NCI-H1694 (cell line): ENCODE measurements at regions not wholly inside any gene's neighbourhood (a gene's known extent, or its start where the extent isn't known, plus 50 kb on each side); places are given as distances from the start of the nearest gene placed in this dataset.

Experiments
- DNase-seq: peaks from one replicate; lab custom pipeline; 2025; lab: John Stamatoyannopoulos, UW

DNA sequence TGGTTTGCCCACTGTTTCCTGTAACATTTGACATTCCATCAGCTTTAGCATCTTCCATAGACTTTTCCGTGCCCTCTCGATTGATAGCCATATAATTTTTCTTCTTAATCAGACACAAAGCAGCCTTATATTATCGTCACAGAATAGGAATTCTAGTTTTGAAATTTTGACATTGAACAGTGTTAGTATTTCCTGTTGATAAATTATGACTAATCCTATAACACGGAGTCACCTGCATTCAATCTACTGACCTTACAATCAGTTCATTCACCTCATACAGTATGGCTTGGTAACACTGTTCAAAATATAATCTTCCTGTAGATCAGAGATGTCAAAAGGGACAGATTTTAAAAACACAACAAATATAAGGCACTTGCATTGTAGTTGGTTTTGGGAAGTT is 423.7 kb downstream of the C3orf38 start:
- no peak for DNase-seq

DNA sequence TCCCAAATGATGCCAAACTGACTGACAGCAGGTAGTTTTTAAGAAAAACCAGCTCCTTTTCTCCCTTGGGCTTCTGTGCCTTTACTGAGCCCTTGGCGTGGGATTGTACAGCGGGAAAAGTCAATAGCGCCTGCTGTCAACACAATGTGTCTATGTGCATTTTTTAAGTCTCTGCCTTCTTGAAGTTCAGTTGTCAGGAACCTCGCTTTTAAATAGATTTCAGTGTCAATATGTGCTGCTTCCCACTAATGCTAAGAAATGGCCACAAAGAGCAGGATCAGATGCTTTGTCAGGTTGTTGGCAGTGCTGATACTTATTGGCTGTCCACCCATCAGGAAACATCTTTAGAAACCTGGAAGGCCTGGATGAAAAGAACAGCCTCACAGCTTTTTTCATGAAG is 424.4 kb downstream of the C3orf38 start:
- no peak for DNase-seq

DNA sequence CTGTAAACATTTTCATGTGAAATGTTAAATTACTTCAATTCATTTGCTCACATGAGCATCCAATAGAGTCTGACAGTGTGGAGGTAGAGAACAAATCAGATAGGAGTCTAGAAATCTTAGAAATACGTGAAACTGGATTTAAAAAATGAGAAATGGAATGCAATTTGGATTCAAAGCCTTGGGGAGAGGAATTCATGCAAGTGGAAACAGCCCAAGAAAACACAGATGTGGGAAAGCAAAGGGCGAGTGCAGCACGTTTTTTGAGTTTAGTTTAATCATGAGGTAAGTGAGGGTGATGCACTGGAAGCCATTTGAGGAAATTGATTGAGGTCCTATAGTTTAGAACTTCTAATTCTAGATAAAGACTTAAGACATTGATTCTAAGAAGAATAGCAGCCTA is 434.7 kb downstream of the C3orf38 start:
- DNase-seq = no peak

DNA sequence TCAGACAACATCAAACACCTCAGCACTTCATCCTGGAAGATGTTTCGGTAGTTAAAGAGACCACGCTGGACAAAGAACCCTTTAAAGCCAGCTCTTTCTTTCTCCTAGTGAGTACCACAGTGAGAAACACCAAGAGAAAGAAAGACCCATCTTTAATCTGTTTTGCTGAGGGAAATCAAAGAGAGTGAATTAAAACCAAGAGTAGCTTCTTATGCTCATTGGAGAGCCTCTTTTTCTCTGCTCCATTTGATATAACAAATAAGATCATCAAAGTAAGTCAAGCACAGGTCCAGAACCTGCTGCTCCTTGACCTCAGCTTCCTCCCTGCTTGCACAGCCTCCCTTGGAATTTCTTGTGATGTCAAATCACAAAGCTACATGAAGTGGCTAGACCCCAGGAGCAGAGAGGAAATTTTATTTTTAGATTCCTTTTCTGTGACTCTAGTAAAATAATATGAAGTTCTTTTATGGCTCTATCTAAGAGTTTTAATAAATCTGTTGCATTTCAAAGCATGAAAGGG is 436.4 kb downstream of the C3orf38 start:
- DNase-seq = no peak

DNA sequence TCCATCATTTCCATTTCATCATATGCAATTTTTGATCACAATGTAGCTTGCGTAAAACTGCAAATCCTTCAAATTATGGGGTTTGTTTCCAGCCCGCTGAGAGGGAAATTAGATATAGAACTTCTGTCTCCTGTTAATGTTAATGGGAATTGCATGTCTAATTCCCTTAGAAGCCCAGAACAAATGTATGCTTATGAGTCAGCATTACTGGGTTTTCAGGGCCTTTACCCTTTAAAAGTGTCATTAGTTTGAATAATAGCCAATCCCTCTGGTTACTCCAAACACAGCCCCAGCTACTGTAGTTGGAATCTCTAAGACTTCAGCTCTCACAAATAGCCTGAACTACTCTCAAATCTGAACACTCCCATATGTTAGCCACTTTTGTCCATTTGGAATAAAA is 439.4 kb downstream of the C3orf38 start:
- DNase-seq = no peak

DNA sequence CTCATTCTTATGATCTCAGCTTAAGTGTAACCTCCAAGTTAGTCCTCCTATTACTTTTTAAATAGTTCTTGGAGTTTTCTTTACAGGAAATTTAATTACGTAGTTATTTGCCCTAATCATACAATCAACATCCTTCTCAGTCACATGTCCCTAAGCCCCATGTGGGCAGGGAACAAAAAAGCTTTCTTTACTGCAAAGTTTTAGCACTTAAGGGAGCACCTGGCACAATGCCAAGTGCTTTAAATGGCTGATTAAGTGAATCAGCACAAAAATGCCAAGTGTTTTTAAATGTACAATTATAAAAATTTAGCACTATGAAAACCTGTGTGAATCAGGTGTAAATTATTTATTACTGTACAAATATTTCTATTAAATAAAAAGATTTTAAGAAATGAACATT is 445.3 kb downstream of the C3orf38 start:
- no peak for DNase-seq

DNA sequence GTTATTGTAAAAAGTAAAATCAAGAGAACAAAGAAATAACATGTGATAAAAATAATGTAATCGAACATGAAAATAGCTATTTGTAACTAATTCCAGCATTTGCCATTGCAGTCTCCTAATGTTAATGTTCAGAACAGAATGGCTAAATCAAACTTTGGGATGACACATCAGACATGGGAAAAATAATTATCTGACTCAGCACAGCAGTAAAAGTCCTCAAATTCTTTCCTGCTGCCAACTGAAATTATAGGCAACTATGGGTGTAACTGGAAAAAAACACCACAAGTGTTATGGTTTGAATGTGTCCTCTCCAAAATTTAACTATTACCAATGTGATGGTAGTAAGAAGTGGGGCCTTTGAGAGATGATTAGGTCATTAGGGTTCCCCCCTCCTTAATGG is 446.7 kb downstream of the C3orf38 start:
- DNase-seq = no peak

DNA sequence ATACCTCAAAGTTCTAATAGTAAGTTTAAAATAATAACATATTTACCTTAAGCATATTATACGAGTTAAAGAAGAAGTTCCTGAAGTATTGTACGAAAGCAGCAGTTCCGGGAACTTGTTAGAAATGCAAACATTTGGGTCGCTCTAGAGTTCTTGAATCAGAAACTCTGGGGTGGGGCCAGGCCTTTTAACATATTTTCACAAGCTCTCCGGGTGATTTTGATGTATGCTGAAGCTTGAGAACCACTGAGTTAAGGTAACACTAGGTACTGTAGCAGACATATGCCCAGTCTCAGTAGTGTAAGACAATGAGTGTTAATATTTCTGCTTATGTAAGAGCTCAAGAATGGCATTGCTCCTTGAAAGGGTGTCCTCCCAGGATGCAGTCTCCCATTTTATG is 461.1 kb downstream of the C3orf38 start:
- DNase-seq = no peak

DNA sequence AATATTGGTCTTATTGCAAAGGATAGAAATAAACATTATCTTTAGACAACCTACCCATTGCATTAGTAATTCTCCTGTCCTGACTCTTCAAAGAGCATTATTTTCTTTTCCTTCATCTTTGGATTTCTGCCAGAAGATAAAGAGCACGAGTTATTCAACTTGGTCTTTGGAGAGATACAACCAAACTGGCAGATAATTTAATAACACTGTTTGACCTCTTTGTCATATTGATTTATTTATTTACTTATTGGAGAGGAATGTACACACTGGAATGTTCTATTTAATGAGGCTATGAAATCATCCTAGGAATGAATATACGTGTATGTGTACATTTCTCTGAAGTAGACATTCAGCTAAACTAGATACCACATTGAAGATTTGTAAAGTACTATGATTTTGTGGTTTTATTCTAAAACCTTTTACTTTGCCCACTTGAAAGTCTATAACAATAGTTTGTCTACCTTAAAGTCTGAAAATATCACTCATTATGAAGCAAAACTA is 462.1 kb downstream of the C3orf38 start:
- DNase-seq = no peak

DNA sequence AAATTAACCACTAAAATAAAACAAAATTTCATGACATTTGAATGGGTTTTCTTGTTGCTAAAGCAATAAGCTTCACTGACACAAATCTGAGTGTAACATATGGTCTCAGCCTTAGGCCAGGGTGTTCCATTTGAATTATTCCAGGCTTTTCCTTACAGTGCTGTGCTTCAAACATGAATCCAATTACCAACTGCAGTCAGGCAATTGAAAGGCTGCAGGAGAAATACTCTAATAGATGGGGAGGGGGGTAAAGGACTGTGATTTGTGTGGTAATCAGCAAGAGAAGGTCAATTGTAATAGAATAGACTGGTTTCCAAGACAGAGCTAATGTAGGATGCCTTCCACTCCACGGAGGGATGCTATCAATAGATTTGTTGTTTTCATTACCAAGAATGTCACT is 466.7 kb downstream of the C3orf38 start:
- peak; percentile 0 for DNase-seq

DNA sequence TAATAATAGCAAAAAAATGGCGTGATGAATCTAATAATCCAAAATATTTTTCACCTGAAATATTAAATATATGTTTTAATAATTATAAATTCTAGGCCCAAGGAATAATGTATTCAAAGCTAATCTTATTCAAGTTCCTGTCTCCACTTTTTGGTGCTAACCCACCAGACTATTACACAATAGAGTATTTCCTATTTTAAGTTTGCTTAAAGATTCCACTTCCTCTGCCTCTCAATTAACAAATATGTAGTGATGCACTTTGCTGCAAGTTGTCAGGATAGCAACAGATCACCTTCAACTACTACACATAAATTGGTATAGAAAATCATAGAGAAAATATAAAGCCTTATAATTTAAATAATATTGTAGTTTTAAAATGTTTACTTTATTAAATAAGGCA is 467.5 kb downstream of the C3orf38 start:
- DNase-seq = no peak

DNA sequence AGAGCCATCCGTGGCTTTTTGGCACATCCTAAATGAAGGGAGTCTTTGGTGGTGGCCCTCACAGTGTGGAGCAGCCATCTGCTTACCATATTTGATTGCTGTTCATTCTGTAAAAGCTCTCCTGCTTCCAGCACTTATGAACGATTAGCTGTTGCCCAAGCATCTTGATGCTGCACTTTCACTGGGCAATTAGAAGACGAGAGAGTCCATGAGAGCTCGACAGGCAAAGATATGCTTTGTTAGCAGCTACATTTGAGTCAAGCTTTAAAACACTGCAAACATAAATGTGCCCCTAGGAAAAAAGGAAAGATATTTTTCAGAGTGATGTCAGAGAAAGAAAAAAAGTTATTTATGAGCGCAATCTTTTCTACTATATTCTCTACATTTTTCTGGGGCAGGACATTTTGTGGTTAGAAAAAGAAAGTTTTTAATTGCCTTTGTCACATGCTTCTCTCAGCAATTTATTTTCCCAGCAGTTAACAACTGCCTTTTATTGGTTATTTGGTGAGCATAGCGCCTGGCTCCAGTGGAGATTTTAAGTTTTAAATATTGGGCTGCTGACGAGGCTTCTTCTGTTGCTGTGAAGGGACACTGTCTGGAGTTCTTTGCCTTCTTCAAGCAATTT is 468.4 kb downstream of the C3orf38 start:
- DNase-seq = no peak

DNA sequence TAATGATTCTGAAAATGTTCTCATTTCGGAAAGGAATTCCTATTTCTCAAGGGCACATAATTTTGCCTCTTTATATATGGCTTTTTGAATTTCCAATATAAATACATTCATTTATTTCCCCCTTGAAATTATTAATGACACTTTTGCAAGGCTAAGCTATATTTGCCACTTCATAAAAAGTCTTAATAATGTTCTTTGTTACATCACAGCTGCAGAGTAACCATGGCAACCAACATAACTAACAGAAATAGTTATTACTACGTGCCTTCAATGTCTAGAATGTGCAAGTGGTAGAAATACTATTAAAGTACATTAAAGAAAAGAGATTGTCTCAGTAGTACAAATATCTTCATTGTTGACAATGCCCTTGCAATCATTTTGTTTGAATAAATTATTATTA is 471.8 kb downstream of the C3orf38 start:
- DNase-seq = no peak

DNA sequence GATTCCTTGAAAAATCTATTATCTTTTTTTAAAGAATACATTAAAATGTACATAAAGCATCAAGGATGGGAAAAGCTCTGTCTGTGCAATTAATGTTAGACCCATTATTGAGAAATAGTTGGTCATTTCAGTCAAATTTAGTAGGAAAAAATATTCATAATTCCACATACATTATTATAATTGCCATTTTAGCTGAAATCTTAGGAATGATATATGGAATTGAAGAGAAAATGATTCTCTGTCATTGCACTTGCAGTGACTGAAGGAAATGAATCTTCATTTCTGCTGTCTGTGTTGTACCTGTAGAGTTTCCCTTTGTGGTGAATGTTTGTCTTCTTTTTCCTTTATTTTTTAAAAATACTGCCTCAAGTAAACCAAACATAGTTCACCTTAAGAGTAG is 473.9 kb downstream of the C3orf38 start:
- DNase-seq = no peak

DNA sequence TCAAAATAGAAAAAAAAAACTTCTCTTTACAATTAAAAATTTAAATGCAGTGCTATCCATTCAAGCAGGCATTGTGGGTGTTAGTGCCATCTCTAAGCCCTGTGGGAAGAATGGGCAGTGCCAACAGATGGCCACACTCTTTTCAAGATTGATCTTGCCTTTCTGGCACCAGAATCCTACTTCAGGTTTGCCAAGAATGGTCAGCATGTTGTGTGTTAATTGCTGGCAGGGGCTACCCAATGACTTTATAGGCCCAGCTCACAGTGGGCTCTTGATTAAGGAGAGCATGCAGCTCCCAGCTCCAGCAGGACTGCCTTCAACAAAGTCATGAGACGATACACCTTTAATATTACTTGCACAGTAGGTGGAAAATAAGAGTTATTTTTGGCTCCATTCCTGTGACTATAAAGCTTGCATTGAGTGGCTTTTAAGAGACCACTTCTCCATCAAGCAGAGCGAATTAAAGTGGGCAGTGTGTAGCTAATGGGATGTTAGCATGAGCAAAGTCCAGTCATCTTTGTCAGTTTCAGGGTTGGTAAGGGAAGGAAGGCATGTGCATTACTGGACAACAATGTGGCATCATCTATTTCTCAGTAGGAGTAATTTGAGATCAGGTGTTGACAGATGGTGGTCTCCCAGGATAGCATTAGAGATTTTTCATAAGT is 476.8 kb downstream of the C3orf38 start:
- DNase-seq = no peak

DNA sequence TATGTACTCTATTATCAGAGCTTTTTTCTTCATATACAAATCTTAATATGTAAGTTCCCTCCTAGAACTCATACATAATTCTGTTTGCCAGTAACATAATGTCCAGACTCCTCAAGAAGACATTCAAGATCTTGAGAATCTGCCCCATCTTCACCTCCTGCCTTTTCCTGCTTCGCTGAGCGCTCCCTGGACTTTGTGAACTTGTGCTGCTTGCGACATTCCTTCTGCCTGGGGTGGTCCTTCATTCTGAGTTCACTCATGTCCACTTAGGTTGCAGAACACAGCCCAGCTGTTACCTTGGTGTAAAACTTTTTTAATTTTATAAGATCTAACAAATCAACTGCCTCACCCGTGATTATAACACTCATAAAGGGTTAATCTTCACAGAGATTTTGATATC is 478.5 kb upstream of the EPHA3 start:
- DNase-seq = no peak

DNA sequence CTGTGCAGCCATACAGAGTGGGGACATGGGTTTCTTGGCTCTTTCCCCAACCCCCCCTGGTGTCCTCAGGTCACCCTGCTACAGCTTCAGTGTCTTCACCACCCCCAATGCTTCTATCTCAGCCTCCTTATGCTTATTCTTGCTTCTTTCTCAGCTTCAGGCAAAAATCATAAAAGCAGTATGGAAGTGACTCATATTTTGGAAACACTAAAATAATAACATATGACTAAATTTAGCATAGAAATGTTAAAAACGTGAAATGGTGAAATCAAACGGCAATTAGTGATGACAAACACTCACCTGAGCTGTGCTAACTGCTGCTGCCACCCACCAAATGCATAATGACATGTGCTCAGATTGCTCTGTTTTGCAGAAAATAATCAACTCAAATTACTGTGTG is 475.2 kb upstream of the EPHA3 start:
- DNase-seq = no peak

DNA sequence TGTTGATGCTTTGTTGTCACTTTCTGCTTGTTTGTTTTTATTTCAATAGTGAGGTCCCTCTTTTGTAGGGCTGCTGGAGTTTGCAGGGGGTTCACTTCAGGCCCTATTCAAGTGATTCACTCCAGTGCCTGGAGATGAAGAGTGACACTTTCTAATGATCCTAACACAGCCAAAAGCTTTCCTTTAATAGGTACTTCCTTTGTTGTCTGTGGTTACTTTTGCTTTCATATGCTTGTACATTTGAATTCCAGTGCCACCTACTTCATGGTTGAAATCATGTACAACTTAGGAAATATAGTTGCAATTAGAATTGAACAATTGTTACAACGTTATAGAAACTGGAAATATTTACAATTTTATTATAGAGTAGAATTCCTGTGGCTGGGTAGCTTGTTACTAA is 466.8 kb upstream of the EPHA3 start:
- no peak for DNase-seq

DNA sequence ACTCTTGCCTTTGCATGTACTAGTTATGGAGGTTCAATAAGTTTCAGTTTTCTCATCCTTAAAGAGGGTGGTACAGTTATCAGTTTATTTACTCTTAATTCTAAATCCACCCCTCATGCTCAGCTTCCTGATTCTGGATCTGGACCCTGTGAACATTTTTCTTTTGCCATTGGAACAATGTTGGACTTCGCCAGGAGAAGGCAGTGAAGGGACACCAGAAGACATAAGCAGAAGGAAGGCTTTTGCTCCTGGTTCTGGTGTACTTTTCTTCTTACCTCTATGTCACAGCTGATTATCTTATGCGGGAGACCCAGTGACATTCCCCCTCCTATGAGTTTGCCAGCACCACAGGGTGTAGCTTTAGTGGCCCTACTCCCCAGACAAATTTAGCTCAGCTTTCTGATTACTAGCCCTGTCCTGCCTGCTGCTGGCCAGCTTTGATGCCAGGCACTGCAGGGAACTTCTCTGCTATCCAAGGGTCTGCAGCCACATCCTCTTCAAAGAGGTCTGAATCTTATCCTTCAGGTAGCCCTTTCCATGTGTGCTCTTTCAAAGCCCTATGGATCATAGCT is 466.3 kb upstream of the EPHA3 start:
- DNase-seq = no peak

DNA sequence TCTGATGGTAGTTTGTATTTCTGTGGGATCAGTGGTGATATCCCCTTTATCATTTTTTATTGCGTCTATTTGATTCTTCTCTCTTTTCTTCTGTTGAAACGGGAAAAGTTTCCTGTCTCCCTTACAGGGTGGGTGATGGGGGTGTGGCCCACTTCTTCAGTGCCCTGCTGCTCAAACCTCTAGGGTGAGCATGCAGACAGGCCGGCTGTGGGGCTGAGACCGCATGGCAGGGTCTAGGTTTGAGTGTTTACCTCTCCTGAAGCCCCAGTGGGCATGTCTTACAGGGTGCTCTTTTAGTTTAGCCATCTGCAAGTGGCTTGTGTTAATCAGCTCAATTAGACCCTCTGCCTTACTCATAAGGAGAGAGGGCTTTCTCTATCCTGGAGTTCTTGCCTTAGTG is 450.0 kb upstream of the EPHA3 start:
- DNase-seq = no peak

DNA sequence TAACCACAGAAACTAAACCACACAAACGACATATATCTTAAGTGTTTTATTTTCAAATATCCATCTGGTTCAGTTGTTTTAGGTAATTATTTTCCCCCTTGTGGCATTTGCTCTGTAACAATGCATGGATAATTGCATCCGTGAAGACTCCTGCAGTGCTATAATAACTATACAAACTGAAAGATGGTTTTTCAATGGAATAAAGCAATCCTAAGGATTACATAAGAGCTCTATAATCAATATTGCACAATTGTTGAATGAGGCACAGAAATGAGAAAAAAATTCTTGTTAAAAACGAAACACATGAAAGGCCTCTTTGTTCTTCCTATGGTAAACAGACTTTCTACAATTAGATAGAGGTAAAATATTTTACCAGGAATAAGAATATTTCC is 446.0 kb upstream of the EPHA3 start:
- DNase-seq = no peak

DNA sequence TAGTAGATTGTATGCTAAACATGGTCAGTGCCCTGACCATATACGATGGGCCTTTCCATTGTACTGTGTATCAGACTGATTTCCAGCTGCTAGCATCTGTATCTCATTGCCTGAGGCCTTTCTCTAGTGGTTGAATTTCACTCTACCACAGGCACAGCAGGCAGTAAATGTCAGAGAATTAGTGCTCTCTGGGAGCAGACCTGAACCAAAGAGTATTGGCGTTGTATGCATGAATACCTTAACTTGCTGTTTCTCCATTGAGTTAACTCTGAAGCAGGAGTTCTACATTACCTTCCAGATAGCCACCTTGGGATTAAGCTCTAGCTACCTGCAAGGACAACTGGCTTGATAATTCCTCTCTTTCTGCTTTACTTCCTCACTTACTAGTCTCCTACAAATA is 439.2 kb upstream of the EPHA3 start:
- no peak for DNase-seq

DNA sequence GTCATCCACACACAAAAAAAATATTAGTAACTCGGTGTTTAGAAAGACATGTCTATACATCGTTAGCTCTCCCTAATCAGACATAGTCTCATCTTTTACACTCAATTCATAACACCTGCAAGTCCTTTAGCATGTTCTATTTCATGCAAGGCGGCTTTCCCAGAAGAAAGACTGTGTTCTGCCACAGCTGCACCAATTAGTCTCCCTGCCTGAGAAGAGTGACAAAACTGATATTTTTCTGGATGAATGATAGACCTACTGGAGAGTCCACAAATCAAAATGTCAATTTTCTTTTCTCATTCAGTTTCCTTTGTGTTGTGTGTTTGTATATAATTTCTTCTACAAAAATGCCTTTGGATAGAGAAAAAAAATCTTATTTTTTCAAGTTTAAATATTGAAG is 435.8 kb upstream of the EPHA3 start:
- DNase-seq = no peak

DNA sequence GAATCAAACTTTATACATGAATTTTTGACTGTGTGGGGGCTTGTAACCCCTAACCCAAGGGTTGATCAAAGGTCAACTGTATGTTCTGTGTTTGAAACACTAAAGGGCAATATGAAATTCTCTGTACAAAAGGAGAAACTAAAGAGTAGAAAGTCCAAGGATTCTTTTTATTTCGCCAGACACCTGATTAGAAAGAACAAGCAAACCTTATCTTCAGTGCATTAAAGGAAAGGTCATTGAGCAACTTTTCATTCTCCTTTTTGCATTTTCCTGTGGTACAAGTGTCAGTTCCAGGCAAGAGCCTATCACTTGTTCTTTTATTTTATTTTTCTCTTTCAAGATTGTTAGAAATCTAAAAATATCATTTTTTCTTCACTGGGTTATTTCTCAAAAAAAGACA is 430.1 kb upstream of the EPHA3 start:
- no peak for DNase-seq
